GM04503 (cell line): ENCODE measurements at regions not wholly inside any gene's neighbourhood (a gene's known extent, or its start where the extent isn't known, plus 50 kb on each side); places are given as distances from the start of the nearest gene placed in this dataset.
"Not testable (repeated sequence)": the region's sequence is repeated elsewhere in the genome, so short reads cannot be mapped to it uniquely, and the experiment has no call there.

Experiments used
- DNase-seq: peaks from one replicate; pipeline ENCODE4 v3.0.0-alpha.2; 2012; ENCODE audit warnings: low read depth

- no peak for DNase-seq
These were observed 53.1 kb downstream of the GGTLC2 start for GRCh38 chr22:22697377-22698117.

GRCh38 chr22:22698263-22698750 lies 53.9 kb downstream of the GGTLC2 start:
- no peak for DNase-seq

- no peak for DNase-seq
These were observed 56.2 kb downstream of the GGTLC2 start for GRCh38 chr22:22700631-22701030.

- DNase-seq, result not testable (repeated sequence)
These were observed 57.1 kb downstream of the GGTLC2 start for GRCh38 chr22:22701557-22701956.

GRCh38 chr22:22702237-22703202 lies 58.1 kb downstream of the GGTLC2 start:
- DNase-seq, result no peak

- DNase-seq, result no peak
These were observed 58.8 kb downstream of the GGTLC2 start for GRCh38 chr22:22703203-22703570.

- no peak for DNase-seq
These were observed 59.3 kb downstream of the GGTLC2 start for GRCh38 chr22:22703715-22704114.

- no peak for DNase-seq
These were observed 59.9 kb downstream of the GGTLC2 start for GRCh38 chr22:22704156-22704946.

GRCh38 chr22:22705328-22706100 lies 61.1 kb downstream of the GGTLC2 start:
- DNase-seq, result no peak

GRCh38 chr22:22706253-22706915 lies 62.0 kb downstream of the GGTLC2 start:
- no peak for DNase-seq

GRCh38 chr22:22709719-22710445 lies 65.5 kb downstream of the GGTLC2 start:
- no peak for DNase-seq

GRCh38 chr22:22710719-22711531 lies 66.5 kb downstream of the GGTLC2 start:
- no peak for DNase-seq

- no peak for DNase-seq
These were observed 67.1 kb downstream of the GGTLC2 start for GRCh38 chr22:22711532-22711913.

- no peak for DNase-seq
These were observed 67.8 kb downstream of the GGTLC2 start for GRCh38 chr22:22712092-22712658.

GRCh38 chr22:22712666-22713365 lies 68.4 kb downstream of the GGTLC2 start:
- DNase-seq, result no peak

GRCh38 chr22:22713416-22713815 lies 69.0 kb downstream of the GGTLC2 start:
- no peak for DNase-seq

GRCh38 chr22:22714600-22715335 lies 70.4 kb downstream of the GGTLC2 start:
- no peak for DNase-seq
